Esophagus squamous epithelium (tissue), 4 donors: ENCODE measurements at regions not wholly inside any gene's neighbourhood (a gene's known extent, or its start where the extent isn't known, plus 50 kb on each side); places are given as distances from the start of the nearest gene placed in this dataset.

ENCODE experiments used
- POLR2A ChIP-seq, 4 donors: fragments of 450-650 bp; IDR thresholded peaks; one replicate each; pipeline ENCODE4 v1.6.1; 2017; ENCODE audit warnings: antibody characterized with exemption in 4 of 4, mild to moderate bottlenecking in 4 of 4, moderate library complexity in 3 of 4
- TF ChIP-seq, protein P1 (sequence below), 6 experiments: fragments of 450-650 bp in 4 of 6; fragments of 200-600 bp in 2 of 6; sonication (generic) in 2 of 6; IDR thresholded peaks; one replicate each; pipeline ENCODE4 v1.5.1; 2016 to 2019; ENCODE audit warnings: antibody characterized with exemption in 6 of 6, mild to moderate bottlenecking in 4 of 6, moderate library complexity in 4 of 6

DNA sequence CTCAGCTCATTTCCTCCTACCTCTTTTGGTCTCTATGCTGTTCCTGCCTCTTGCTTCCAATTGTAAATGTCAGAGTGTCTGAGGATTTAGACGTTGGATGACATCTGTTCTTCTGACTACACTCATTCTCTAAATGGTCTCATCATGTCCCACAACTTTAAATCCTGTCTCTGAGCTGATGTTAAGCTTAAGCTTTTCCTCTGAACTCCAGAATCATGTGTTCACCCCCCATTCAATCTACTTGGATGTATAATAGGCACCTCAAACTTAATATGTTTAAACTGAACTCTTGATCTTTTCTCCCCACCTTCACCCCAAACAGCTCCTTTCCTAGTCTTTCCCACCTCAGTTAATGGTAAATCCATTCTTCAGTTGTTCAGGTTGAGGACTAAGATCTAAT, 433.6 kb downstream of the CSNK1G3 start:
- TF ChIP-seq, protein P1, sequence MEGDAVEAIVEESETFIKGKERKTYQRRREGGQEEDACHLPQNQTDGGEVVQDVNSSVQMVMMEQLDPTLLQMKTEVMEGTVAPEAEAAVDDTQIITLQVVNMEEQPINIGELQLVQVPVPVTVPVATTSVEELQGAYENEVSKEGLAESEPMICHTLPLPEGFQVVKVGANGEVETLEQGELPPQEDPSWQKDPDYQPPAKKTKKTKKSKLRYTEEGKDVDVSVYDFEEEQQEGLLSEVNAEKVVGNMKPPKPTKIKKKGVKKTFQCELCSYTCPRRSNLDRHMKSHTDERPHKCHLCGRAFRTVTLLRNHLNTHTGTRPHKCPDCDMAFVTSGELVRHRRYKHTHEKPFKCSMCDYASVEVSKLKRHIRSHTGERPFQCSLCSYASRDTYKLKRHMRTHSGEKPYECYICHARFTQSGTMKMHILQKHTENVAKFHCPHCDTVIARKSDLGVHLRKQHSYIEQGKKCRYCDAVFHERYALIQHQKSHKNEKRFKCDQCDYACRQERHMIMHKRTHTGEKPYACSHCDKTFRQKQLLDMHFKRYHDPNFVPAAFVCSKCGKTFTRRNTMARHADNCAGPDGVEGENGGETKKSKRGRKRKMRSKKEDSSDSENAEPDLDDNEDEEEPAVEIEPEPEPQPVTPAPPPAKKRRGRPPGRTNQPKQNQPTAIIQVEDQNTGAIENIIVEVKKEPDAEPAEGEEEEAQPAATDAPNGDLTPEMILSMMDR (IDR thresholded peaks at IDR 0.05) = no peak
- TF ChIP-seq POLR2A (IDR thresholded peaks at IDR 0.05) = no peak
